ENCODE measurements at regions not wholly inside any gene's neighbourhood (a gene's known extent, or its start where the extent isn't known, plus 50 kb on each side); places are given as distances from the start of the nearest gene placed in this dataset.

DNA sequence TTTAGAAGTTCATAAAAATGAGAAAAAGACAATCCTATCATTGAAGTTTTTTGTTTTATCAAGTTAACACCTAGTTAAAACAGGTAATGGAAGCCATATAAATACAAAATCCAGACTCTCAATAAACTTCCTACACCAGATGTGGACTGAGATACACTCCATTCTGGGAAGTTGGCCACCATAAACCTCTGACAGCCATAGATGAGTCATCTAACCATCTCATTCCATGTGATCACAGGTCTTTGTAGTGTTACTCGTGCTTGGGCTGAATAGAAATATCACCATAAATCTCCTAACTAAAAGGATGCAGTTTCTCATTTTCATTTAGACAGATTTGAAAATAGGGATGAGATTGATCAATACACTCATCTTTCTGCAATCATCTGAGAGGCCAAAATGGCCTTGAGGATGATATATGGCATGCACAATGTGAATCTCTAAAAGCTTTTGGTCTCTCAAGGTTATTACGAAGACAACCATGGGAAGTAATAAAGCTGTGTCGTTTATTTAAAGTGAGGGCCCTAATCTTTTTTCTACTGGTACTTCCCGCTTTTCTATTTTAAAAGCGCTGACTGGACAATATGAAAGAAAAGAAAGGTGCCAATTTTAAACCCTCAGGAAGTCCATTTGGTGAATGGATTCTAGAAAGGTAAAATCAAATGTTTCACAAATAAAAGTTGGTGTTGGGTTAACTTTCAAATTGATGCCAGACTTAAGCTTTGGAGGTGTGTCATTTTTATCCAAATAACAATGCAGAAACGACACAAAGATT is 155.5 kb downstream of the POLR2M start:
- Histone ChIP-seq H3K4me1 (ENCODE audit: control insufficient read depth, insufficient read depth, low read length) (no peaks in the 10 kb centered on the region), H3K4me3 (ENCODE audit: low read length) (no peak overlapping the region), H3K27me3 (ENCODE audit: control insufficient read depth, insufficient read depth) (no peaks in the 10 kb centered on the region), H3K27ac (ENCODE audit: low read length) (no peak overlapping the region), H3K9me3 (ENCODE audit: control insufficient read depth, low read length) (no peaks in the 10 kb centered on the region)
- DNase-seq (no peak), ATAC-seq (peak in 1 of 2 donors; percentile 60)
- intact Hi-C loops (cut with DNase I), result loop anchor here in 3 of 4 donors (2.0 to 5.0 kb wide), 3 partner anchors 110 to 205 kb away; partner anchors contain the start of gene ALDH1A2 (in 1 of the 3)
- 79% methylated on average over 6 of the region's 6 CpGs for WGBS

DNA sequence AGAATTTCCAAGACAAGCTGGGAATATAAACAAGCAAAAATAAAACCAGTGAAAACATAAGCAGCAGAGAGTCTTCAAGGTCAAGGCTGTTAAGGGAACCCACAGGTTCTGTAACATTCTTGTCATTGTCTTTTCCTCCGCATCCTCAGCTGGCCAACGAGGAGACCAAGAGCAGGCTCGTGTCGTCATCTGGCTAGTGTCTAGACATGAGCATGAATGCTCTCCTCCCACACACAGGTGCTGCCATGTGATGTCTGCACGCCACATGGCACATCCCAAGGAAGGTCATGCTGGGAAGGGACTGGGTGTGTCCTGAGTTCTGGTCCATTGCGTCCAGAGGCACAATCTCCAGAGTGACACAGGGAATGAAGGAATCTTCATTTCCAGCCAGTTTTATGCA is 156.2 kb downstream of the POLR2M start:
- WGBS, result 93% methylated on average over 6 of the region's 6 CpGs
- no peaks in the 10 kb centered on the region for H3K4me1 ChIP-seq (ENCODE audit: control insufficient read depth, insufficient read depth, low read length)
- no peak for DNase-seq
- H3K4me3 ChIP-seq (ENCODE audit: low read length), result no peak overlapping the region
- H3K27ac ChIP-seq (ENCODE audit: low read length), result no peak overlapping the region
- intact Hi-C loops (cut with DNase I), result loop anchor here in 3 of 4 donors (2.0 to 5.0 kb wide), 3 partner anchors 110 to 205 kb away; partner anchors contain the start of gene ALDH1A2 (in 1 of the 3)
- H3K9me3 ChIP-seq (ENCODE audit: control insufficient read depth, low read length), result no peaks in the 10 kb centered on the region
- no peak for ATAC-seq
- no peaks in the 10 kb centered on the region for H3K27me3 ChIP-seq (ENCODE audit: control insufficient read depth, insufficient read depth)

DNA sequence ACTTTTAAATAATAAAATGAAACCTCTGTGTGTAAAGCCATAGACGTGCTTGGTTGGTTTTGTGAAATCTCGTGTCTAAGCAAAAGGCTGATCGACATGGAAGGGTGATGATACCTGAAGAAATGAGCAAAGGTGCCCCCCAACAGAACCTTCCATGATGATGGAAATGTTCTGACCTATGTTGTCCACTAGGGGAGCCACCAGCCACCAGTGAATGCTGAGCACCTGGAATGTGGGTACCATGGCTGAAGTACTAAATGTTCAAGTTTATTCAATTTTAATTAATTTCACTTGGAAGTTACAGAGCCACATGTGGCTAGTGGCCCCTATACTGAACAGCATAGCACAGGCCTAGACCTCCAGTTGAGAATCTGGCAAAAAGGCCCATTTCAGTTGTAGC is 158.8 kb downstream of the POLR2M start:
- WGBS, result 93% methylated on average over 3 of the region's 3 CpGs
- H3K27me3 ChIP-seq (ENCODE audit: control insufficient read depth, insufficient read depth), result no peaks in the 10 kb centered on the region
- intact Hi-C loops (cut with DNase I), result loop anchor here in 3 of 4 donors (2.0 to 5.0 kb wide), 2 partner anchors 202 to 206 kb away; partner anchors contain the start of gene ALDH1A2 (in 2 of the 3)
- no peak overlapping the region for H3K4me3 ChIP-seq (ENCODE audit: low read length)
- no peak overlapping the region for H3K27ac ChIP-seq (ENCODE audit: low read length)
- H3K9me3 ChIP-seq (ENCODE audit: control insufficient read depth, low read length), result no peaks in the 10 kb centered on the region
- ATAC-seq (no peak), DNase-seq (no peak)
- no peaks in the 10 kb centered on the region for H3K4me1 ChIP-seq (ENCODE audit: control insufficient read depth, insufficient read depth, low read length)

DNA sequence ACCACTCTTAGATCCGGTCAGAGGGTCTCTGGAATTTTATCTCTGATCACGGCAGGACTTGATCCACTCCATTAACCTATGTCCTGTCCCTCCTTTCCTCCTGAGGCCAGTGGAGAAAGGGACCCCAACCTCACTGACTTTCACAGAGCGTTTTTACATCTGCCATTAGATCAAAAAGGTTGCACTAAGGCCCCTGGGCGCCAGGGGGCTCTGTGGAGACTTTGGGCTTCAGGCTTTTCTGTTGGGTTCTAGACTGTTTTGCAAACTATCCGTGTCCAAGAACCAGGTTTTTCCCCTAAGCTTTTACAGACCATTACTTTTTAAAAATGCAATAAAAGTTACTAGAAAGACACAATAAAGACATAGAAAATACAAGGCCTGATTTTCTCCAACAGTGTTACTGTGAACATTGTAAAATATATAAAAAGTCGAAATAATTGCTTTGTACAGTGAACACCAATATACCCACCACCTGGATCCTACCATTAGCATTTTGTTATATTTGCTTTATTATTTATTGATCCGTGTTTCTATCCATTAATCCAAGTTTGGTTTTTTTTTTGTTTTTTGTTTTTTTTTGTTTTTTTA is 159.7 kb downstream of the POLR2M start:
- no peak overlapping the region for H3K27ac ChIP-seq (ENCODE audit: low read length)
- DNase-seq, result peak; percentile 42 to 89 (median 77)
- 51% methylated on average over 7 of the region's 7 CpGs for WGBS
- no peaks in the 10 kb centered on the region for H3K4me1 ChIP-seq (ENCODE audit: control insufficient read depth, insufficient read depth, low read length)
- ATAC-seq, result peak in 1 of 2 donors; percentile 73
- intact Hi-C loops (cut with DNase I), result loop anchor here in 2 of 4 donors (5.0 kb wide), 1 partner anchor 201 kb away; the partner anchor contains the start of gene ALDH1A2 (in 2 of the 2)
- H3K9me3 ChIP-seq (ENCODE audit: control insufficient read depth, low read length), result no peaks in the 10 kb centered on the region
- H3K27me3 ChIP-seq (ENCODE audit: control insufficient read depth, insufficient read depth), result no peaks in the 10 kb centered on the region
- no peak overlapping the region for H3K4me3 ChIP-seq (ENCODE audit: low read length)

DNA sequence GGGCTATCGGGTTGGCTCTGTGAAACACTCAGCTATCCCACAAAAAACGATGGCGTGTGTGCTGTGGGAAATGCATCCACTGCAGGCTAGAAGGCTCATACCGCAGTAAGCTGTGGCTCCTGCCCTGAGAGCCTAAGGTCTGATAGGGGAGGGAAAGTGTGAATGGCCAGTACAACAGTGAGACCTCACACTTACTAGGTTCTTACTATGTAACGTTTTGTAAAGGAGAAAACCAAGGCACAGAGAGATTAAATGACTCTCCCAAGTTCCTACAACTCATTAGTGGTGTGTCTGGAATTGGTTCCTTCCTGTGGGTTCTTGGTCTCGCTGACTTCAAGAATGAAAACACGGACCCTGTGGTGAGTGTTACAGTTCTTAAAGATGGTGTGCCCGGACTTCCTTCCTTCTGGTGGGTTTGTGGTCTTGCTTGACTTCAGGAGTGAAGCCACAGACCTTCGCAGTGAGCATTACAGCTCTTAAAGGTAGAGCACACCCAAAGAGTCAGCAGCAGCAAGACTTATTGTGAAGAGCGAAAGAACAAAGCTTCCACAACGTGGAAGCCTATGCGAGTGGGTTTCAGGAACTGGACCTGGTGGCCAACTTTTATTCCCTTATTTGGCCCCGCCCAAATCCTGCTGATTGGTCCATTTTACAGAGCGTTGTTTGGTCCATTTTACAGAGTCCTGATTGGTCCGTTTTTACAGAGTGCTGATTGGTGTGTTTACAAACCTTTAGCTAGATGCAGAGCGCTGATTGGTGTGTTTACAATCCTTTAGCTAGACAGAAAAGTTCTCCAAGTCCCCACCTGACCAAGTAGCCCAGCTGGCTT is 161.7 kb downstream of the POLR2M start:
- DNase-seq, result no peak
- Histone ChIP-seq H3K4me1 (ENCODE audit: control insufficient read depth, insufficient read depth, low read length) (no peaks in the 10 kb centered on the region), H3K4me3 (ENCODE audit: low read length) (no peak overlapping the region), H3K27me3 (ENCODE audit: control insufficient read depth, insufficient read depth) (no peaks in the 10 kb centered on the region), H3K9me3 (ENCODE audit: control insufficient read depth, low read length) (no peaks in the 10 kb centered on the region), H3K27ac (ENCODE audit: low read length) (no peak overlapping the region)
- intact Hi-C loops (cut with DNase I), result loop anchor here in 2 of 4 donors (5.0 kb wide), 1 partner anchor 199 kb away; the partner anchor contains the start of gene ALDH1A2 (in 2 of the 2)
- WGBS, result 89% methylated on average over 16 of the region's 16 CpGs
- no peak for ATAC-seq

DNA sequence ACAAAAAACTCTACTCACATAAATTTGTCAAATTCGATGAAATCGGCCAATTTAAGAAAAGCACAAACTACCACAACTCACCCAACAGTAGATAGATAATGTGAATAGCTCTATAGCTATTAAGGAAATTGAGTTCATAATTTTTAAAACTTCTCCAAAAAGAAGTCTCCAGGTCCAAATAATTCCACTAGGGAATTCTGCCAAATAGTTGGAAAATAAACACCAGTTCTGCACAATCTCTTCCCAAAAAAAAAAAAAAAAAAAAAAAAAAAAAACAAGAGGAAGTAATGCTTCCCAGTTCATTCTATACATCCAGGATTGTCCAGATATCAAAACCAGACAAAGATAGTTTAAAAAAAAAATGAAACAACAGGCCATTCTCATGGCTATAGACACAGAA is 164.2 kb downstream of the POLR2M start:
- no peak for DNase-seq
- 88% methylated on average over 2 of the region's 2 CpGs for WGBS

DNA sequence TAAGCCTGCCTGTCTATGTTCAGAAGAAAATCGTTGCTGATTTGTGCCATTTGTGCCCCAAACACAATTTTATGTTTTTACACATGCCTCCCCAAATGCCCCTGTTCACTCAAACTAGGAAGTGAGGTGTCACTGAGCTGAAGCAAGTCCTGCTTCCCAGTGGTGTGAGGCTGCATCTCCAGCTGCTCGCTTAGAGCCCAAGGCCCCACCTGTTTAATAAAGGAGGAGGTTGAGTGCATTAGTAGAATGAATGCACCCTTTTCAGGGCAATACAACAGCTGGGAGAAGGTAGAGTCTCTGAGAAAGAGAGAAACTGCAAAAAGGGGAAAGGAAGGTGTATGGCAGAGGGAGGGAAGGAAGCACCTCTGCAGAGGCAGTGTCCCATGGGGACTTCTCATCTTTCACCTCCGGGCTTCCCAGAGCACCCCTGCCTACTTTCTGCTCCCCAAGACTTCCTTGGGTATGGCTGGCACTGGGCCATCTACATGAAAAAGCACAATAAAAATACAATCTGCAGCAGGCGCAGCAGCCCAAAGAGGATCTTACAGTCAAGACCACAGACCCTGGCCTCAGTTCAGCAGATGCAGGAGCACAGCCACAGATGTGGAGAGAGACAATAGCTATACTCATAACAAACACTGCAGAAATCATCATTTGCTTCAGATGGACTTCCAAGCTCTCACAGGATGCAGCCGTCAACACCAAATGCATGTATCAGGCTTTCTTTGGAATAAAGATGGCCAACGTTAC is 165.9 kb downstream of the POLR2M start:
- H3K4me1 ChIP-seq (ENCODE audit: control insufficient read depth, insufficient read depth, low read length), result no peaks in the 10 kb centered on the region
- DNase-seq (no peak), ATAC-seq (no peak)
- no peaks in the 10 kb centered on the region for H3K27me3 ChIP-seq (ENCODE audit: control insufficient read depth, insufficient read depth)
- no peaks in the 10 kb centered on the region for H3K9me3 ChIP-seq (ENCODE audit: control insufficient read depth, low read length)
- no peak overlapping the region for H3K4me3 ChIP-seq (ENCODE audit: low read length)
- intact Hi-C loops (cut with DNase I), result no loop called here
- no peak overlapping the region for H3K27ac ChIP-seq (ENCODE audit: low read length)
- 57% methylated on average over 6 of the region's 6 CpGs for WGBS

More for the DNA sequence above, 164.2 kb downstream of the POLR2M start:
- ATAC-seq, result no peak
- Histone ChIP-seq H3K4me1 (ENCODE audit: control insufficient read depth, insufficient read depth, low read length) (no peaks in the 10 kb centered on the region), H3K4me3 (ENCODE audit: low read length) (no peak overlapping the region), H3K27ac (ENCODE audit: low read length) (no peak overlapping the region), H3K9me3 (ENCODE audit: control insufficient read depth, low read length) (no peaks in the 10 kb centered on the region), H3K27me3 (ENCODE audit: control insufficient read depth, insufficient read depth) (no peaks in the 10 kb centered on the region)
- intact Hi-C loops (cut with DNase I), result no loop called here

DNA sequence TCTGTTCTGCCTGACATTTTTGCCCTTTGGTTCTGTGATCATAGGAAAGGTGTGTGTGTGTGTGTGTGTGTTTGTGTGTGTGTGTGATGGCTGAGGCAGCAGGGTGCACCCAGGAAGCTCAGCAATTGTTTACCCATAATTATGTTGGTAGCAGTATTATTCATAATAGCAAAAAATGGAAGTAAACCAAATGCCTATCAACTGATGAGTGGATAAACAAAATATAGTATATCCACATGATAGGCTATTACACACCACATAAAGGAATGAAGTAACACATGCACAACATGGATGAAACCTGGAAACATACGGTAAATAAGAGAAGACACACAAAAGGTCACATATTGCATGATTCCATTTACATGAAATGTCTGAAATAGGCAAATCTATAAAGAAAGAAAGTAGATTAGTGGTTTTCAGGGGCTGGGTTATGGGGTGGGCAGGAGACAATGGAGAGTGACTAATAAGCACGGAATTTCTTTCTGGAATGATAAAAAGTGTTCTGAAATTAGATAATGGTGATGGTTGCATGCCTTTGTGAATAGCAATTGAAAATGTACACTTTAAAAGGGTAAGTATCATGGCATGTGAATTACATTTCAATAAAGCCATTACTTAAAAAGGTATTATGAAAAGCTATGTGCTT is 167.2 kb downstream of the POLR2M start:
- Histone ChIP-seq H3K9me3 (ENCODE audit: control insufficient read depth, low read length) (no peaks in the 10 kb centered on the region), H3K27me3 (ENCODE audit: control insufficient read depth, insufficient read depth) (no peaks in the 10 kb centered on the region), H3K27ac (ENCODE audit: low read length) (no peak overlapping the region), H3K4me3 (ENCODE audit: low read length) (no peak overlapping the region), H3K4me1 (ENCODE audit: control insufficient read depth, insufficient read depth, low read length) (no peaks in the 10 kb centered on the region)
- DNase-seq, result no peak
- WGBS, result 77% methylated on average over 2 of the region's 2 CpGs
- no peak for ATAC-seq
- intact Hi-C loops (cut with DNase I), result no loop called here

DNA sequence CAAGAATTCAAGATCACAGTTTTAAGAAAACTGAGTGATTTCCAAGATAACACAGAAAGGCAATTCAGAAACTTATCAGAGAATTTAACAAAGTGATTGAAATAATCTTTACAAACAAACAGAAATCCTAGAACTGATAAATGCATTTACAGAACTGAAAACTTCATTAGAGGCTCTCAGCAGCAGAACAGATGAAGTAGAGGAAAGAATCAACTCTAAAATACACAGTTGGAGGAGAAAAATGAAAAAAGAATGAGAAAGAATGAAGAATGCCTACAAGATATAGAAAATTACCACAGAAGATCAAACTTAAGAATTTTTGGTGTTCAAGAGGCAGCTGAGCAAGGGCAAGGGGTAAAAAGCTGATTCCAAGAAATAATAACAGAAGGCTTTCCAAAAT is 168.8 kb downstream of the POLR2M start:
- no peaks in the 10 kb centered on the region for H3K4me1 ChIP-seq (ENCODE audit: control insufficient read depth, insufficient read depth, low read length)
- no peak for ATAC-seq
- H3K9me3 ChIP-seq (ENCODE audit: control insufficient read depth, low read length), result no peaks in the 10 kb centered on the region
- intact Hi-C loops (cut with DNase I), result no loop called here
- H3K27ac ChIP-seq (ENCODE audit: low read length), result no peak overlapping the region
- H3K4me3 ChIP-seq (ENCODE audit: low read length), result no peak overlapping the region
- H3K27me3 ChIP-seq (ENCODE audit: control insufficient read depth, insufficient read depth), result no peaks in the 10 kb centered on the region
- DNase-seq, result no peak

DNA sequence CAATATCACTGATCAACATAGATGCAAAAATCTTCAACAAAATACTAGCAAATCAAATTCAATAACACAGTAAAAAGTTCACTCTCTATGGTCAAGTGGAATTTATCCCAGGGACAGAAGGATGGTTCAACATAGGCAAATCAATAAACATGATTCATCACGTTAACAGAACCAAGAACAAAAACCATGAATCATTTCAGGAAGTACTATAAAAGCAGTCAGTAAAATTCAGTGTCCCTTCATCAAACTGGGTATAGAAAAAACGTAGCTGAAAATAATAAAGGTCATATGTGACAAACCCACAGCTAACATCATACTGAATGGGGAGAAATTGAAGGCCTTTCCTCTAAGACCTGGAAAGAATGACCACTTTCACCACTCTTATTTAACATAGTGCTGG is 172.1 kb downstream of the POLR2M start:
- WGBS, result 60% methylated on average over 2 of the region's 2 CpGs
- intact Hi-C loops (cut with DNase I), result no loop called here
- DNase-seq (no peak), ATAC-seq (no peak)
- Histone ChIP-seq H3K9me3 (ENCODE audit: control insufficient read depth, low read length) (no peaks in the 10 kb centered on the region), H3K27ac (ENCODE audit: low read length) (no peak overlapping the region), H3K4me1 (ENCODE audit: control insufficient read depth, insufficient read depth, low read length) (no peaks in the 10 kb centered on the region), H3K27me3 (ENCODE audit: control insufficient read depth, insufficient read depth) (no peaks in the 10 kb centered on the region), H3K4me3 (ENCODE audit: low read length) (no peak overlapping the region)
